Amniotic epithelial cell (primary cell): ENCODE measurements at regions not wholly inside any gene's neighbourhood (a gene's known extent, or its start where the extent isn't known, plus 50 kb on each side); places are given as distances from the start of the nearest gene placed in this dataset.
"Not testable (repeated sequence)": the region's sequence is repeated elsewhere in the genome, so short reads cannot be mapped to it uniquely, and the experiment has no call there.

Source experiments
- DNase-seq: peaks from one replicate; pipeline ENCODE4 v3.0.0-alpha.2; 2010; ENCODE audit warnings: low read depth

DNA sequence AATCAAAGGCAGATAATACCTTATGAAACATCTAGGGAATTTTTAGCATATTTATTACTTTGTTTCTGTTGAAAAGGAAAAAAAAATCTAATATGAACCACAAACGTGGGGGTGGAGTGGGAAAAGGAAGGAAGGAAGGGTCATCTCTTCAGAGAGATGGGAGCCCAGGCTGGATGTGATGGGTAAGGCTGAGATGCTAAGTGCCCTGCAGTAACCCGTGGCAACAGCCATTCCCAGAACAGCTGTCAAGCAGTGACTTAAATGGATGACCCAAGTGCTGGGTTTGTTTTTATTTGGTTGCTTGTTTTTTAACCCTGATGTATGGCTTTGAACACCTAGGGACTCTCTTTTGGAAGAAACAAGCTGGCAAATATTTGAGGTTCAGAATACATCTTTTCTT, 50.7 kb upstream of the KLF7 start:
- DNase-seq: no peak

DNA sequence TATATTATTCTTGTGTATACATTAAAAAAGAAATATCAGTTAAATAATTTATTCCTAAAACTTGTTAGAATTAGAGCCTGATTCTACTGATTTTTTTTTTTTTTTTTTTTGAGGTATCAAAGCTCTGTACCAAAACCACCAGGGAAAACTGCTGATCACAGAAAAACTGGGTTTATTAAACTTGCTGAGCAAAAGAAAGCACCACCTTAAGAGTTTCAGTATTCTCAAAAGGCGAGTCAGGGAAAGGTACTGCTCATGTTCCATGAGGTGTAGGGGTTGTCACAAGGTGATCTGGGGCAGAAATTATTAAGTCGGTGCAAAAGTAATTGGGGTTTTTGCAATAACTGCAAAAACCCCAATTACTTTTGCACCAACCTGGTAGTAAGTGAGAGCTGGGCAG, 51.7 kb upstream of the KLF7 start:
- no peak for DNase-seq

GRCh38 chr2:207219081-207219630, 53.4 kb upstream of the KLF7 start:
- DNase-seq: no peak

GRCh38 chr2:207219676-207220501, 54.1 kb upstream of the KLF7 start:
- DNase-seq: peak; percentile 74

DNA sequence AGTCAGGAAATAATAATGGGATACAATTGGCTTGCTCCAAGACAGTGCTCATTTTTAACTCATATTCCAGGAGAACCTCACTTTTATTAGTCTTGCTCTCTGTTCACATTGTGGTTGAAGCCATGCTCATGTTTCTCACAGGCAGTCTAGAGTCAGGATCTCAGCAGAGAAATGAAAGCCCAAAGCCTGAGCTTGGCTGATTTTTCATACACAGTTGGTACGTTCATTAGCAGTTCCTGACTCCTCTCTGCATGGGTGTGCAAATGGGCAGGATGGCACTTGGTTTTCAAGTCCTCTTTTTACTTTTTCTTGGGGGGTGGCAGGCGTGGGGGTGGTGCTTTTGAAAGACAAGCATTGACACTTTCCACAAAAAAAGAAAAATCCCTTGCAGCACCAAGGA, 56.0 kb upstream of the KLF7 start:
- DNase-seq: no peak

- peak; percentile 77 for DNase-seq
Observed at GRCh38 chr2:207223051-207223450, 57.3 kb upstream of the KLF7 start.

GRCh38 chr2:207224381-207224780, 58.6 kb upstream of the KLF7 start:
- DNase-seq: no peak

DNA sequence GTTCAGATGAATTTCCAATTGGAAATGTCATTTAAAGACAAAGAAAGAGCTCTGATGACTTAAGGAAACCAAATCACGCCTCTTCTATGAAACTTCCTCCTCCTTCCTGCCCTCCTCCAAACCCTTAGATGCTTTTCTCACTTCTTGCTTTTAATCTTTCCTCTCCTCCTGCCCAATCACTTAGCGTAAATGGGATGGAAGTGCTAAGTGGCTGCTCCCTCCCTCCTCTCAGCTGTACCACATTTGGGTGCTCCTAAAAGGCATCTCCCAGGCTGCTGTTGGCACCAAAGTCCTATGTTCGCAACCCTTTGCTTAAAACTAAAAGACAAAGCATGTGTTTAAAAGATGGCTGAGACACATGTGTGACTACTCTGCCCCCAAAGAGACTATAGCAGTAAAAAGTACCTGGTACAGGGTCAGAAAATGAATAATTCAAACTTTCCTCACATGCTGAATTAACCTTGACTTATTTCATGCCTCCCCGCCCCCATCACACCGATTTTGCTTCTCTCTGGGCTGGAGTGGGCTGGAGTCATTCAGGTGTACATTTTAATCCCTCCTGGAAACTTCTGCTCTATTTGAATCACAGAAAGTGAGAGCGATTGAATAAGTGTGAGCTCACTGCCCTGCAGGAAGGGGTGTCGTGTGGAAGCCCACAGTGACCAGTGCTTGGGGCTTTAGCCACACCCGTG, 59.2 kb upstream of the KLF7 start:
- no peak for DNase-seq

DNA sequence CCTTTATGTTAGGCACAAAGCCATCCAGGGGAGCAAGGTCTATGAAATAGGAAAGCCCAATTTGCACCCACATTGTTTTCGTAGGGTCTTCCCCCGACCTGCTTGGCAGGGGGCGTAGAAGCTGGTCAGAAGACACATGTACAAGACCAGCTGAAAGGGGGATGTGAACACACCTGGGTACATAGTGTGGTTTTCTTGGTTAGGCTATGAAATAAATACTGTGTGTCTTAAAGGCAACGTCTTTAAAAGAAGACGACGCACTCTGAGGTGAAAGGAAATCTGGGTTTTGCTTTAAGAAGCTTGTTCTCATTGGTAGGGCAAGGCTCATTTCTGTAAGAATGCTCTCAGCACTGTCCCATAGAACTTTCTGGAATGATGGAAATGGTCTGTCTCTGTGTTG, 60.0 kb upstream of the KLF7 start:
- DNase-seq: no peak

DNA sequence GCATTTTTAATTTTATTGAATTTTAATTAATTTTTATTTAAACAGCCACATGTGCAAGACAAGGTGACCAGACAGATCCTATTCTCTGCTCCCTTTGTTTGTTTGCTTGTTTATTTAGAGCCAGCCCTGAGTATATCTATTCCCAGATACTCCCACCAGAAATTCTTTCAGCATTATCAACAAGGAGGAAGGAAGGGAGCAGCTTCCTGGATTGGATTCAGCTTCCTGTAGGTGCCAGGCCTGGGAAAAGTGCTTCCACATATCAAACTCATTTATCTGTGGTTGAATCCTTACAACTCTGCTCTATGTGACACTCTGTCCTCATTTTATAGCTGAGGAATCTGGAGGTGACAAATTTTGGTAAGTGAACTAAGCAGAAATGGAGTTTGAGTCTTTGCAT, 60.5 kb upstream of the KLF7 start:
- no peak for DNase-seq

GRCh38 chr2:207226671-207227061, 60.9 kb upstream of the KLF7 start:
- no peak for DNase-seq

DNA sequence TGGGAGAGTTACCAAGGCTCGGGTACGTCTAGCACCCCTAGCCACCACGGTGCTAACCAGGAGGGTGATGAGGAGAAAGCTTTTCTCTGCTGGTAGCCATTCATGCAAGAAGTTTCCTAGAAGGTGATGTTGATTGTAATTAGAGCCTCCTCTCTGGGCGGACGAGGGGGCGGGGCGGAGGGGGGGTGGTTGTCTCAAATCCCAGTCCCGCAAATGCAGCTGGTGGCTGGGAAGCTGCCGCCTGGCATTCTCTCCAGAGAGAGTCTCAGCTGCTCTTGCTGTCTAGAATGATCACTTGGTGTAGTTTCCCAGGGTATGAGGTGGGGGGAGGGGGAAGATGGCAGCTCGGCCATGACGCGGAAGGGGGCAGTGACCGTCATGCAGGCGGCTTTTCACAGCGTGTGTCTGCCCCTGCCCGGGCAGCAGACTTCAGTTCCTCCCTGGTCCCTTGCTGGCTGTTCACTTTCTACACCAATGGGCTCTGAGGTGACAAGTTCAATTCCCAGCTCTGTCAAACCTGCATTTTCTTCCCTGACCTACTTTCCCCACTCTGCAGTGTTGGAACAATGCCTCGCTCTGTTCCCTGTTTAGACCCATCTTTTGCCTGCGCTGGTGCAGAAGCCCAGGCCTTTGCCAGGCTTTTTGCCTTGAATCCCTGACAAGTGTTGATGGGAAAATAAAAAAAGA, 61.5 kb upstream of the KLF7 start:
- DNase-seq: no peak

- DNase-seq: no peak
Observed at GRCh38 chr2:207227749-207228145, 62.0 kb upstream of the KLF7 start.

DNA sequence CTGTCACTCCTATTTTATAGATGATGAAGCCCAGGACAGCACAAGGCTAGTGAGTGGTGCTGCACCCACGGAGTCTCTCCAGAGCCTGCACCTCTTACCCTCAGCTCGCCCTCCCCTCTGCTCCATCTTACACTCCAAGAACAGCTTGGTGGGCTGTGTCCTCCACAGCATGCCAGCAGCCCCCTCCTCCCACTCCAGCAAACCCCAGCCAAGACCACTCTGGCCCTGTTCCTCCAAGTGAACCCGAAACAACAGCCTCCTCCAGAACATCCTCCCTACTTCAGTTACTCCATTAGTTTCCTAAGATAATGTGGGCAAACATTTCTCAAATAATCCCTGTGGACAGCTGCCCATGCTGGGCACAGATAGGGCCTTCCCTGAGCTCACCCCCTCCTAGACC, 62.7 kb upstream of the KLF7 start:
- no peak for DNase-seq

DNA sequence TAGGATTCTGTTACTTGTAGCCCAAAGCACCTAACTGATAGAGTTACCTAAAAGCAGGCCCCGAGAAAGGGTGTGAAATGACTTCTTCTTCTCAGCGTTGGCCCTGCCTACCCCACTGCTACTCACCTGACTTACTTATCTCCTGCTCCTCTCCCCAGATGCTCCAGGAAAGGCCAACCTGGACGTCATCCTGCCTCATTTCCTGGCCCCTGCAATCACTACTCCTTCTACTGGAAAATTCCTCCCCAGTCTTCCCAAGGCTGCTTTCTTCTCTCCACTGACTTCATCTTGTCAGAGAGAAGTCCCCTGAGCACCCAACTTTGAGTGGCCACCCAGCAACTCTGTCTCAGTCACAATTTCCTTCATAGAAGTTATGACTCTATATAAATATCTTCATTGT, 63.4 kb upstream of the KLF7 start:
- no peak for DNase-seq

DNA sequence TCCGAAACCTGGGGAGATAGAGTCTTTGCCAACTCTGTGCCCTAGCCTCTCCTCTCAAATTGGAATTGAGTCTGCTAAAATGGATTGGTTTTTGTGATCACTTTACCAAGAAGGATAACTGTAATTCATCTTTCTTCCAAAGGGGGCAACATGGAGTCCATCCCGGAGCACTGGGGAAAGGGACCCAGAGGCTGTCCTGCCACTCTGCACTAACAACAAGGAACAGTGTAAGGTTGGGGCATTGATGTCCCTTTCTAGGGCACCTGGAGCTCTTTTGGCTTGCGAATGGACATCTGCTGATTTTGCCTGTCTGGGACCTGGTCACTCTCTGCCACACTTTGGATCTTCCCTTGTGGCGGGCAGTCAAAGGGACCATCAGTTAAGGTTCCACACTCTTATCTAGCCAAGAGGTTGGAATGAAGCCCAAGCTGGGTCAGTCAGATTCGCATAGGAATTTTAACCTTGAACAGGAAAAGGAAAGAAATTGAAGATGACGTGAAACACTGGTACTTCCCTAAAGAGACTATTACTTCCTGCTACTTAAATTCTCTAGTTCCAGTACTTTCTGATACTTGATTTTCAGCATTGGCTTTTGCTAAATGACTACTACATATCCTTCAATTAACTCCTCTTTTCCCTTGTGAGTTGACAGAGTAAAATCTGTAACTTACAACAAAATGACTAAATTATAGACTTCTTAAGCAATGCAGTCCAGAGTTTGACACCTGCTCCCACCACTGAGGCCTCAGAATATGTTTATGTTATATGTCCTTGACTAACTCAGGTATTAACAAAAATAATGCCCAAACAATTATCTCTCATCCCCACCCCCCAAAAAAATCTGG, 64.7 kb upstream of the KLF7 start:
- DNase-seq: no peak

DNA sequence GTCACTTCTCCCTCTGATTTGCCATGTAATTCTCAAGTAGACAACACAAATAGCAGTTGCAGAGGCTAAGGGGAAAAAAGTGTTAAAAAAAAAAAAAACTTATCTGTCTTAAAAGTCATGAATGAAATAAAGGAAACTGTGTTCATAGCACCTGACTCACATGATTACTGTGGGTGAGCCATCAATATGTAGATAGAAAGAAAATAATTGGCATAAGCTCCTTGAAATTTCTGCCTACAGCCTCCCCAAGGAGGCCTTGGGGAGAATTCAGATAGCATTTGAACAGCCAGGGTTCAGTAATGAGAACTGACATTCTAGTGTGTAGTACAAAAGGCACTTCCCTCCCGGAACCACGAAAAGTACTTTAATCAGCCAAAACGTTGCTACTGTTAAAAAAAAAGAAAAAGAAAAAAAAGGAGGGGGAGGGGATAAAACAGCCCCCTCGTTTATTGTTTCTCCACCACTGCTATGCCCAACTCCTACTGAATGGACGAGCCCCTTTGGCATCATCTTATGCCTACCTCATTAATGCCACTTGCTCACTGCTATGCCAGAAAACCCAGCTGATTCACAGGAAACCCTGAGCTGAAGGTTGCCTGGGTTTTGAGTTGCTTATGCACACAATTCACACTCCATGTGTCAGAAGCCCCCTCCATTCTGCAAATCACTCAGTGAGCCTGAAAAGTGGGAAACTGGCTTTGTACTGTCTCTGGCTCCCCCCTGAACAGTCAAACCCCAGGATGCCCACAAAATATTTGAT, 65.5 kb upstream of the KLF7 start:
- DNase-seq: no peak

- DNase-seq: no peak
Observed at GRCh38 chr2:207231967-207232366, 66.2 kb upstream of the KLF7 start.

DNA sequence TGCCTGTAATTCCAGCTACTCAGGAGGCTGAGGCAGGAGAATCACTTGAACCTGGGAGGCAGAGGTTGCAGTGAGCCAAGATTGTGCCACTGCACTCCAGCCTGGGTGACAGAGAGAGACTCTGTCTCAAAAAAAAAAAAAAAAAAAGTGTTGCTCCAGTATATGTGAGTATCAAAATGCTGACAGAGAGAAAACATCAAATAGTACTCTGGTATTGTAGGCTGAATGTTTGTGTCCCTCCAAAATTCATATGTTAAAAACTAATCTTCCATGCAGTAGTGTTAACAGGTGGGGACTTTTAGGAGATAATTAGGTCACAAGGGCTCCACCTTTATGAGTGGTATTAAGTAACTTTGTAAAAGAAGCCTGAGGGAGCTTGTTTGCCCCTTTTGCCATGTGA, 67.4 kb upstream of the KLF7 start:
- not testable (repeated sequence) for DNase-seq

DNA sequence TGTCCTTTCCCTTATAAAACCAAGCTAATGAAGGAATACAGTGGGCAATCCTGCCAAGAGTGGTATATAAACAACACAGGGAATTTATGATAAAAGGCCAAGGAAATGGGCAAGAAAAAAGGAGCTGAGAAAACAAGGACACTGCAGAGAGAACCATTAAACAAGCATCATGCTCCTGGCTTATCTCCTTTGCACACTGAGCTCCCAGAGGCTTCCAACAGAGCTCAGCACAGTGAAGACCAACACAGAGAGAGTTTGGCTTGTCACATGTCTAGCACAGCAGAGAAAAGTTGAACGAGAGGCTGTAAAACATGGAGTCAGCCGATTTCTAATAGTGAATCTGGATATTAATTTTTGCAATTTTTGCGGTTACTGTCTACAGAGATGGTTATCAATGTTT, 68.0 kb upstream of the KLF7 start:
- no peak for DNase-seq

DNA sequence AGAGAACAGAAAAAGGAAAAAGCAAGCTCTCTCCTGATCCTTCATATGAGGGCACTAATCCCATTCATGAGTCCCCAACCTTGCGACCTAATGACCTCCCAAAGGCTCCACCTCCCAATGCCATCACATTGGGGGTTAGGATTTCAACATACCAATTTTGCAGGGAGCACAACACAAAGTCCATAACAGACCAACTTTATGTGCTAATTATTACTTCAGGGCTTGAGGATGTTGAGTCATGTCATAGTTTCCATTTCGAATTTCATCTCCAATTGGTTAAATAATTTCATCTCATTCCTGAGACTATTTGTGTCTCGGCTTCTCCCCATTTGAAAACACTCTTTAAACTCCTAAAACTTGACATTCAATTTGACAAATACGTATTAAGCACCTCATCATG, 69.9 kb upstream of the KLF7 start:
- DNase-seq: no peak
